ENCODE measurements at regions not wholly inside any gene's neighbourhood (a gene's known extent, or its start where the extent isn't known, plus 50 kb on each side); places are given as distances from the start of the nearest gene placed in this dataset.

GRCh38 chr19:31956771-31957392 lies 388.5 kb upstream of the ZNF507 start:
- H3K27me3 ChIP-seq (ENCODE audit: insufficient read depth, low read length): no peaks in the 10 kb centered on the region
- no peak overlapping the region for H3K27ac ChIP-seq (ENCODE audit: low read depth, low read length)
- H3K4me1 ChIP-seq (ENCODE audit: control insufficient read depth, insufficient read depth, low read length, unreplicated experiment): no peaks in the 10 kb centered on the region
- no peak overlapping the region for H3K4me3 ChIP-seq (ENCODE audit: low read depth, low read length)
- no peak overlapping the region for H2AFZ ChIP-seq (ENCODE audit: low read length, unreplicated experiment)
- H3K79me2 ChIP-seq (ENCODE audit: control insufficient read depth, insufficient read depth, low read length, unreplicated experiment): no peaks in the 10 kb centered on the region
- no peaks in the 10 kb centered on the region for H3K36me3 ChIP-seq (ENCODE audit: insufficient read depth, low read length)

- Histone ChIP-seq H3K4me3 (ENCODE audit: low read depth, low read length) (no peak overlapping the region), H3K27me3 (ENCODE audit: insufficient read depth, low read length) (no peaks in the 10 kb centered on the region), H3K36me3 (ENCODE audit: insufficient read depth, low read length) (no peaks in the 10 kb centered on the region), H3K4me1 (ENCODE audit: control insufficient read depth, insufficient read depth, low read length, unreplicated experiment) (no peaks in the 10 kb centered on the region), H3K27ac (ENCODE audit: low read depth, low read length) (no peak overlapping the region), H3K79me2 (ENCODE audit: control insufficient read depth, insufficient read depth, low read length, unreplicated experiment) (no peaks in the 10 kb centered on the region), H2AFZ (ENCODE audit: low read length, unreplicated experiment) (no peak overlapping the region)
These were observed 387.7 kb upstream of the ZNF507 start for GRCh38 chr19:31957711-31958110.

GRCh38 chr19:31959527-31960018 lies 385.8 kb upstream of the ZNF507 start:
- H3K4me1 ChIP-seq (ENCODE audit: control insufficient read depth, insufficient read depth, low read length, unreplicated experiment): no peaks in the 10 kb centered on the region

GRCh38 chr19:31960474-31960873 lies 384.9 kb upstream of the ZNF507 start:
- no peak overlapping the region for H2AFZ ChIP-seq (ENCODE audit: low read length, unreplicated experiment)
- H3K4me1 ChIP-seq (ENCODE audit: control insufficient read depth, insufficient read depth, low read length, unreplicated experiment): no peaks in the 10 kb centered on the region
- no peaks in the 10 kb centered on the region for H3K79me2 ChIP-seq (ENCODE audit: control insufficient read depth, insufficient read depth, low read length, unreplicated experiment)
- no peak overlapping the region for H3K4me3 ChIP-seq (ENCODE audit: low read depth, low read length)
- no peaks in the 10 kb centered on the region for H3K36me3 ChIP-seq (ENCODE audit: insufficient read depth, low read length)
- H3K27ac ChIP-seq (ENCODE audit: low read depth, low read length): no peak overlapping the region
- no peaks in the 10 kb centered on the region for H3K27me3 ChIP-seq (ENCODE audit: insufficient read depth, low read length)

More at GRCh38 chr19:31959527-31960018, 385.8 kb upstream of the ZNF507 start:
- no peaks in the 10 kb centered on the region for H3K27me3 ChIP-seq (ENCODE audit: insufficient read depth, low read length)
- H3K36me3 ChIP-seq (ENCODE audit: insufficient read depth, low read length): no peaks in the 10 kb centered on the region
- H3K27ac ChIP-seq (ENCODE audit: low read depth, low read length): no peak overlapping the region
- H3K4me3 ChIP-seq (ENCODE audit: low read depth, low read length): no peak overlapping the region
- no peaks in the 10 kb centered on the region for H3K79me2 ChIP-seq (ENCODE audit: control insufficient read depth, insufficient read depth, low read length, unreplicated experiment)
- no peak overlapping the region for H2AFZ ChIP-seq (ENCODE audit: low read length, unreplicated experiment)

- Histone ChIP-seq H3K27me3 (ENCODE audit: insufficient read depth, low read length) (no peaks in the 10 kb centered on the region), H3K27ac (ENCODE audit: low read depth, low read length) (no peak overlapping the region), H3K4me1 (ENCODE audit: control insufficient read depth, insufficient read depth, low read length, unreplicated experiment) (no peaks in the 10 kb centered on the region), H3K79me2 (ENCODE audit: control insufficient read depth, insufficient read depth, low read length, unreplicated experiment) (no peaks in the 10 kb centered on the region), H3K36me3 (ENCODE audit: insufficient read depth, low read length) (no peaks in the 10 kb centered on the region), H2AFZ (ENCODE audit: low read length, unreplicated experiment) (no peak overlapping the region), H3K4me3 (ENCODE audit: low read depth, low read length) (no peak overlapping the region)
These were observed 384.2 kb upstream of the ZNF507 start for GRCh38 chr19:31961191-31961590.

- H3K4me3 ChIP-seq (ENCODE audit: low read depth, low read length): no peak overlapping the region
- H3K4me1 ChIP-seq (ENCODE audit: control insufficient read depth, insufficient read depth, low read length, unreplicated experiment): no peaks in the 10 kb centered on the region
- H2AFZ ChIP-seq (ENCODE audit: low read length, unreplicated experiment): no peak overlapping the region
- no peak overlapping the region for H3K27ac ChIP-seq (ENCODE audit: low read depth, low read length)
- H3K27me3 ChIP-seq (ENCODE audit: insufficient read depth, low read length): no peaks in the 10 kb centered on the region
- no peaks in the 10 kb centered on the region for H3K79me2 ChIP-seq (ENCODE audit: control insufficient read depth, insufficient read depth, low read length, unreplicated experiment)
- no peaks in the 10 kb centered on the region for H3K36me3 ChIP-seq (ENCODE audit: insufficient read depth, low read length)
These were observed 383.7 kb upstream of the ZNF507 start for GRCh38 chr19:31961667-31962066.

GRCh38 chr19:31962561-31962996 lies 382.8 kb upstream of the ZNF507 start:
- H3K36me3 ChIP-seq (ENCODE audit: insufficient read depth, low read length): no peaks in the 10 kb centered on the region
- no peak overlapping the region for H3K4me3 ChIP-seq (ENCODE audit: low read depth, low read length)
- no peaks in the 10 kb centered on the region for H3K4me1 ChIP-seq (ENCODE audit: control insufficient read depth, insufficient read depth, low read length, unreplicated experiment)
- H2AFZ ChIP-seq (ENCODE audit: low read length, unreplicated experiment): no peak overlapping the region
- H3K27me3 ChIP-seq (ENCODE audit: insufficient read depth, low read length): no peaks in the 10 kb centered on the region
- H3K27ac ChIP-seq (ENCODE audit: low read depth, low read length): no peak overlapping the region
- H3K79me2 ChIP-seq (ENCODE audit: control insufficient read depth, insufficient read depth, low read length, unreplicated experiment): no peaks in the 10 kb centered on the region

- H3K79me2 ChIP-seq (ENCODE audit: control insufficient read depth, insufficient read depth, low read length, unreplicated experiment): no peaks in the 10 kb centered on the region
- H3K4me1 ChIP-seq (ENCODE audit: control insufficient read depth, insufficient read depth, low read length, unreplicated experiment): no peaks in the 10 kb centered on the region
- H3K4me3 ChIP-seq (ENCODE audit: low read depth, low read length): no peak overlapping the region
- no peaks in the 10 kb centered on the region for H3K36me3 ChIP-seq (ENCODE audit: insufficient read depth, low read length)
- no peak overlapping the region for H2AFZ ChIP-seq (ENCODE audit: low read length, unreplicated experiment)
- H3K27me3 ChIP-seq (ENCODE audit: insufficient read depth, low read length): no peaks in the 10 kb centered on the region
- no peak overlapping the region for H3K27ac ChIP-seq (ENCODE audit: low read depth, low read length)
These were observed 381.7 kb upstream of the ZNF507 start for GRCh38 chr19:31963746-31964145.

GRCh38 chr19:31969016-31969415 lies 376.4 kb upstream of the ZNF507 start:
- no peak overlapping the region for H2AFZ ChIP-seq (ENCODE audit: low read length, unreplicated experiment)
- H3K36me3 ChIP-seq (ENCODE audit: insufficient read depth, low read length): no peaks in the 10 kb centered on the region
- H3K4me1 ChIP-seq (ENCODE audit: control insufficient read depth, insufficient read depth, low read length, unreplicated experiment): no peaks in the 10 kb centered on the region
- H3K27ac ChIP-seq (ENCODE audit: low read depth, low read length): no peak overlapping the region
- no peak overlapping the region for H3K4me3 ChIP-seq (ENCODE audit: low read depth, low read length)
- no peaks in the 10 kb centered on the region for H3K79me2 ChIP-seq (ENCODE audit: control insufficient read depth, insufficient read depth, low read length, unreplicated experiment)
- no peaks in the 10 kb centered on the region for H3K27me3 ChIP-seq (ENCODE audit: insufficient read depth, low read length)

- Histone ChIP-seq H3K79me2 (ENCODE audit: control insufficient read depth, insufficient read depth, low read length, unreplicated experiment) (no peaks in the 10 kb centered on the region), H3K4me3 (ENCODE audit: low read depth, low read length) (no peak overlapping the region), H2AFZ (ENCODE audit: low read length, unreplicated experiment) (no peak overlapping the region), H3K36me3 (ENCODE audit: insufficient read depth, low read length) (no peaks in the 10 kb centered on the region), H3K27ac (ENCODE audit: low read depth, low read length) (no peak overlapping the region), H3K27me3 (ENCODE audit: insufficient read depth, low read length) (no peaks in the 10 kb centered on the region), H3K4me1 (ENCODE audit: control insufficient read depth, insufficient read depth, low read length, unreplicated experiment) (no peaks in the 10 kb centered on the region)
These were observed 375.4 kb upstream of the ZNF507 start for GRCh38 chr19:31970027-31970461.

- no peaks in the 10 kb centered on the region for H3K79me2 ChIP-seq (ENCODE audit: control insufficient read depth, insufficient read depth, low read length, unreplicated experiment)
These were observed 371.1 kb upstream of the ZNF507 start for GRCh38 chr19:31974290-31974689.

More at GRCh38 chr19:31974290-31974689, 371.1 kb upstream of the ZNF507 start:
- Histone ChIP-seq H3K36me3 (ENCODE audit: insufficient read depth, low read length) (no peaks in the 10 kb centered on the region), H3K4me3 (ENCODE audit: low read depth, low read length) (no peak overlapping the region), H3K4me1 (ENCODE audit: control insufficient read depth, insufficient read depth, low read length, unreplicated experiment) (no peaks in the 10 kb centered on the region), H2AFZ (ENCODE audit: low read length, unreplicated experiment) (no peak overlapping the region), H3K27me3 (ENCODE audit: insufficient read depth, low read length) (no peaks in the 10 kb centered on the region), H3K27ac (ENCODE audit: low read depth, low read length) (no peak overlapping the region)

Measured in ACC112 (cell line).